Fibroblast of skin of back (primary cell): ENCODE measurements at regions not wholly inside any gene's neighbourhood (a gene's known extent, or its start where the extent isn't known, plus 50 kb on each side); places are given as distances from the start of the nearest gene placed in this dataset.

ENCODE experiments used
- DNase-seq: peaks from one replicate; pipeline ENCODE4 v3.0.0-alpha.2; 2013

GRCh38 chr3:88209356-88209755, 59.6 kb downstream of the C3orf38 start:
- peak; percentile 22 for DNase-seq

DNA sequence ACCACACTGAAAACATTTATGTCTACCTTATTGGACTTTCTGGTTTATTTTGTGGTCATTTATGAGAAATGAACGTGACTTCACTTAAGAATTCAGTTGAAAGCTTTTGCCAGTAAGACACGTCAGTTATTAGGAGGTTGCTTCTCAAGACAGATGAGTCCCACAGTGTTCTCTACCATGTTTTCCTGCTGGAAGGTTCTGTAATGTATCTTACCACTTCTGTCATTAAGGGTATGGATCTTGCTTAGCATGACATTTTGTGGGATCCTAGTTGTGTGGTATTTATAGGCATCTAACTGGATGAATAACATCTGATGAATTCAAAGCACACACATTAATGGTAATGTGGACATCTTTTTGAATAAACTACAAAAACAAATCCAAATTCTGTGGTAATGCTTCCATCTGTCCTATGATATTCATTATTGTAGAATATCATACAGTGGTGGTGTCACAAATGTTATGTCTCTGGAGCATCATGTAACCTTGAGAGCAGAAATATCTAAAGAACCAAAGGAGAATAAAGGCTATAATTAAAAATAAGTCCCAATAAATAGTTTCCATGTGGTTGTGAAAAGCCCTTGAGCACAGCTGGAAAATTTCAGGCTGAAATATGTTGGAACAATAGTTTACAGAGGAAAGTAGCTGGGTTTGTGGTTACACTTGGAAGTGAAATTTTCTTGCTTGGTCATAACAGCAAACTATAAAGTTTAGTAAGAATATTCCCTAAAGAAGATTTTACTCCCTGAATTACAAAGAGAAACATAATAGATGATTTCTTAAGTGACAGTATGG, 61.5 kb downstream of the C3orf38 start:
- DNase-seq = no peak

GRCh38 chr3:88219138-88219792, 69.5 kb downstream of the C3orf38 start:
- DNase-seq = peak; percentile 60

DNA sequence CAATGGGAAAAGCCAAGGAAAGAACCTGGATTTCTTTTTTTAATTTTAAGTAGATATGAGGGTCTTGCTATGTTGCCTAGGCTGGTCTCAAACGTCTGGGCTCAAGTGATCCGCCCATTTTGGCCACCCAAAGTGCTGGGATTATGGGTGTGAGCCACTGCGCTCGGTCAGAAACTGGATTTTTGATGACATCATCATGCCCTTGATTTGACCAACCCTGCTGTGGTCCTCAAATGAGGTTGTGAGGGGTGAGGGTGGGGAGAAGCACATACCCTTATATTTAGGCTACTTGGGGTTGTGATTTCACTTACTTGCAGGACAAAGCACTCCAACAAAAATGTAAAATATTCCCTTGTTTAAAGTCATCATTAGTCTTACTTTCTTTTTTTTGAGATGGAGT, 70.4 kb downstream of the C3orf38 start:
- no peak for DNase-seq

GRCh38 chr3:88221726-88222125, 72.0 kb downstream of the C3orf38 start:
- DNase-seq = no peak

- DNase-seq = no peak
These were observed 72.6 kb downstream of the C3orf38 start for GRCh38 chr3:88222343-88222742.

GRCh38 chr3:88225326-88226008, 75.7 kb downstream of the C3orf38 start:
- no peak for DNase-seq

- DNase-seq = no peak
These were observed 77.2 kb downstream of the C3orf38 start for GRCh38 chr3:88226910-88227309.

GRCh38 chr3:88230638-88231037, 80.9 kb downstream of the C3orf38 start:
- DNase-seq = no peak

DNA sequence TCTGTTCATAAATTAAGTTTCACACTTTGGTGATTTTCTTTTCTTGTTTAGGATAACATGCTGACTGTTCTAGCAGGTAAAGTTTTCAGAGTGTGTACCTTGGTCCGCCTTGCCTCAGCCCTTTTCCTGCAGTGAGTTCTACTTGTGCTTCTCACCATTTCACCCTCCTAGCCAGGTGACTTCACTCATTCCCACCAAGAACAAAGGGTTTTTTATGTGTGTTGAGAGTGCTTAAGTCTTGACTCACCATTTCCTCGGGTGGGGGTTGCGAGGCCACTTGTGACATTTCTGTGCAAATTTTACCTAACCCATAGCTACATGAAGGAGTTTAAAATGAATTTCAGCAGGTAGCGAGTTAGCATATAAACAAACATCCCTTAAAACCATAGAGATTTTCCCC, 81.4 kb downstream of the C3orf38 start:
- no peak for DNase-seq

DNA sequence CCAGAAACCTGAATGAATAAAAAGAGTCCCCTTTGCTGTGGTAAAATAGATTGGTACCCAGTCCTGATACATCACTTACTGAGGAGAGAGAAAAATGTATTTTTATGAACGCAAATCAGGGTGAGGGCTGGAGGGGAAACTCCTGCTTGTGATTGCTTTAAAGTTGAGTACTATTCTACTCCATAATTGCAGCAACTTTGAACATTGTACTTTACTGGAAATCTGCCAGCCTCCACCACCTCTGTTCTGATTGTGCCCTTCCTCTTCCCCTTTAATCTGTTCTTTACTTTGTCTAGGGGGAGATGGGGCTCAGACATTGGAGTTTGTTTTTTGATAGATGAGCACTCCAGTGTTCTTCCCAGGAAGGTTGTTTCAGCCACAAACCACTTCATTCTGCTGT, 81.9 kb downstream of the C3orf38 start:
- no peak for DNase-seq

DNA sequence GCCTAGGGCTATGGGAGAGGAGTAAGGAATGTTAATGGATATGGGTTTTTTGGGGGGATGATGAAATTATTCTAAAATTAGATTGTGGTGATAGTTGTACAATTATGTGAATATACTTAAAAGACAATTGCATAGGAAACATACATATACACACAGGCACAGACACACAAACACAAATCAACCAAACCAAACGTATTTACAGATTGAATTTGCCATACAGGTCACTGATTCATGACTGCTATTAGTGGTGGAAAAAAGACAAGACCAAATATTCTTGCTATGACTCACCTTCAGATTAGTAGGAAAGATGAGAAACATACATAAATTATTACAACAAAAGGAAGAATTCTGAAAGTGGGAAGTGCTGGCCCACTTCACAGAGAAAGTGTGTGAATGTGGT, 85.3 kb downstream of the C3orf38 start:
- peak; percentile 19 for DNase-seq

DNA sequence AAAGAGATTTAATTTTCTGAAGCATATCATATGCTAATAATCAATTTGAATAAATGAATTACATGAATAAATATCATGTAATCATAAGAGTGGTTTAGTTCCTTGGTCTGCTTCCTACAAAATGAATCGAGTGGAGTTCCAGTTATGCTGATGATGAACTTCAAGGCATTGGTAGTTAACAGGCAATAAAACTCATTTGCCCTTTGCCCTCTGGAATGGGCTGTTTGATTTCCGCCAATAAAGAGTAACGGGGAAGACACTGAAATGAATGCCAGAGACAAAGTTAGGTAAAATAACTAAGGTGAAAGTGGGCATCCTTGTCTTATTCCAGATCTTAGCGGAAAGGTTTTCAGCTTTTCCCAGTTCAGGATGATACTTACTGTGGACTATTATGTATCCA, 90.1 kb downstream of the C3orf38 start:
- no peak for DNase-seq

GRCh38 chr3:88248658-88249057, 98.9 kb downstream of the C3orf38 start:
- no peak for DNase-seq

DNA sequence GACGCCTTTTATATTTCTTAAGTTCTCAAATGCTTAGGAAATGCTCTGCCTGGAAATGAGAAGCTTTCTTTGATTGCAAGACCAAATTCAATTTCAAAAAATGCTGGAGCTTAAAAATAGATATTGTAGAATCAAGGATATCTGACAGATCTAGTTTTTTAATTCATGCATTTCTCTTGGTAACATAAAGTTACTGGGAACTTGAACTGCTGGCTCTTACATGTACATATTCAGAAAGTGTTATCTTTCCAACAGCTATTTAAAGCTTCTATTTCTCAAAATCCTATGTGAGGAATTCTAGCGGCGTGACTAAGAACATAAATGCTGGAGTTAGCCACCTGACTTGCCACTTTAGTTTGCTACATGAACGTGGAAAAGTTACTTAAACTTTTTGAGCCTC, 109.3 kb downstream of the C3orf38 start:
- no peak for DNase-seq

DNA sequence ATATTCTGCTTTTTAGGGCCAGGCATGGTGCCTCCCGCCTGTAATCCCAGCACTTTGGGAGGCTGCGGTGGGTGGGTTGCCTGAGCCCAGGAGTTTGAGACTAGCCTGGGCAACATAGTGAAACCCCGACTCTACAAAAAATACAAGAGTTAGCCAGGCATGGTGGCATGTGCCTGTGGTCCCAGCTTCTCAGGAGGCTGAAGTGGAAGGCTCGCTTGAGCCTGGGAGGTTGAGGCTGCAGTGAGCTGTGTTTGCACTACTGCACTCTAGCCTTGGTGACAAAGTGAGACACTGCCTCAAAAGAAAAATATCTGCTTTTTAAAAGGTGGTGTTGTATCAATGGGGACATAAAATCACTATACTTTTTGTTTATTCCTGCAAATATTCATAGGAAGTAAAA, 112.8 kb downstream of the C3orf38 start:
- no peak for DNase-seq

GRCh38 chr3:88263417-88264100, 113.8 kb downstream of the C3orf38 start:
- DNase-seq = no peak

DNA sequence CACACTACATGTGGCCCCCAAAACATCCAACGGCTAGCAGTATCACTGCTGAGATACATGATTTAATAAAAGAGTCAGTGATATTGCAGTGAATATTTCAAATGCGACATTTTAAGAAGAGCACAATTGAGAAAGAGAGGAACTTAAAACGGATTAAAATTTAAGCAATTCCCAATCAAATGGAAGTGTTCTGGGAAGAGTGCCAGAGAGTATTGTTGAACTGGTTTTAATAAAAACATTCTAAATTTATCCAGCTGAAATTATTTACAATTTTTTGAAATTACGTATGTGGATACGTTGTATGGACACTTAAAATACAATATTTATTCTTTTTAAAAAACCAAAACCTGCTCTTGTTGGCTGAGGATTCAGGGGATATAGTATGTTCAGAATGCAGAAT, 117.7 kb downstream of the C3orf38 start:
- no peak for DNase-seq

DNA sequence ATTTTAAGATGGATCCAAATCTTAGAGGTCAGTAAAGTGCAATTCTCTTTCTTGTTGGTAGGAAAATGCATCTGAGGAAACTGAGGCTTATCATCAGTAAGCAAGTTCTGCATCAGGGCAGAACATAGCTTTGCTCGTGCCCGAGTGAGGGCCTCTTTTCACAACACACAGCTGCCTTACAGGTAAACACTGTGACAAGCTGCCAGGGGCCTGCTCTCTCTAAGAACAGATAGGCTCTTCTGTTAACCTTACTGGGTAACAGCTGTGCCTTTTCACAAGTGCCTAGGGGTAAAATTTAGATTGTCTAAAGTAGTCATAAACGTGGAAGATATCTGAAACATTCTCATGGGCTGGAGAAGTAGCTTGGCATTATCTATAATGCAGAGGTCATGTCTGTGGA, 118.1 kb downstream of the C3orf38 start:
- no peak for DNase-seq

DNA sequence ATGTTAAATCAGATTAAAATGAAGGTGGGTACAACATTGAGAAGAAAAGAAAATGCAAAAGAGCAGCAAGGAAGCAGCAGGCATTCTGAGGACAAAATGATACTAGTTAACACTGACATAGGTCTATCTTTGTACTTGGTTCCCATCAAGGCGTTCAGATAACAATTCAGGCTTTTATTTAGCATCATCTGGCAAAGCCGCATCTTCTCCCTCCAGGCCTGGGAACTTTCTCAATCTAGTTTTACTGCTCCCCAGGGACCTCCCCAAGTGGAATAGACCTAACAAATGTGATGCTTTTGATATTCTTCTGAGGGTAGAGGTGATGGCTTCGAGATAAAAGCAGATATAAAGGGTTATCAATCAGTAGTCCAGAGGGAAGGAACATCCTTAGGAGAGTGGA, 130.6 kb downstream of the C3orf38 start:
- no peak for DNase-seq

GRCh38 chr3:88282528-88283241, 132.9 kb downstream of the C3orf38 start:
- DNase-seq = no peak

DNA sequence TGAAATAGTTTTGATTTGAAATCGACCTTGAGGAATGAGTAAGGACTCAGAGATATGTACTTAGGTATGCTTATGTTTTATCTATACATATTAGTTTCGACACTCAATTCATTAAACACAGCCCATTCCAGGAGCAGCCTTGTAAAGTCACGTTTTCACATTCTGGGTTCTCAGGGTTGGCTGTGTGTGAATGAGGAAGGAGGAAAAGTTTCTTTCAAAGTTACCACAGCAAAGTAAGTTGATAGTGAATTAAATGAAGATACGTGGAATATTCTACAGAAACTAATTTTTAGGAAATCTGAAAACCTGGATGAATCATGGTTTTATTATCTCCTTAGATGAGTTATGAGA, 133.5 kb downstream of the C3orf38 start:
- no peak for DNase-seq

DNA sequence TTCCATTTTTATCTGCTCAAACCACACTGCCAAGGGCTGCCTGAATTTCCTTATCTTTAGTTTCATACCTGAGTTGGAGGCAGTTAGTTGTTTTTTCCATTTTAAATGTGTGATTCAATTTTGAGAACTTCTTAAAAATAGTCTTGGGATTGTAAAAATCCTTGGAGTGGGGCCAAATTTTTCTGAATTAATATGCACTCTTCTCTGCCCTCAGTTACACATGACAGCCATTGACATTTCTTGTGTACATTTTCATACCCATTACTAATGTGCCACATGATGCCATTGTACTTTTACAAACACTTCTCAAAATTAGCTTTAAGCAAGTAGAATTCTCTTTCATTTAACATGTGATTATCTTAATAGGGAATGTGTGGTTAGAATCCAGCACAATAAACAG, 141.7 kb downstream of the C3orf38 start:
- no peak for DNase-seq
